Neural progenitor cell (in vitro differentiated cells): ENCODE measurements at regions not wholly inside any gene's neighbourhood (a gene's known extent, or its start where the extent isn't known, plus 50 kb on each side); places are given as distances from the start of the nearest gene placed in this dataset.
A peak's percentile ranks its signal among the peaks of the same experiment; 100 is the strongest.

Experiments
- DNase-seq: peaks from one replicate; pipeline ENCODE4 v3.0.0-alpha.2; 2016; ENCODE audit warnings: low spot score
- H2AFZ ChIP-seq: fragments of 200-600 bp; sonication (generic); replicated peaks from 2 replicates; pipeline ENCODE4 v1.6.1; 2016; ENCODE audit warnings: antibody characterized with exemption
- H3F3A ChIP-seq: fragments of 200-600 bp; sonication (generic); 2 replicates; pipeline ENCODE4 v1.6.1; 2016; ENCODE audit warnings: antibody characterized with exemption, low read depth
- H3K27ac ChIP-seq: fragments of 200-600 bp; sonication (generic); 2 replicates; pipeline ENCODE4 v1.5.1; 2016; ENCODE audit warnings: mild to moderate bottlenecking
- H3K27me3 ChIP-seq: fragments of 200-600 bp; sonication (generic); 2 replicates; pipeline ENCODE4 v1.6.1; 2016; ENCODE audit warnings: mild to moderate bottlenecking, moderate library complexity
- H3K36me3 ChIP-seq: fragments of 200-600 bp; sonication (generic); 2 replicates; pipeline ENCODE4 v1.5.1; 2016
- H3K4me1 ChIP-seq: fragments of 200-600 bp; sonication (generic); 2 replicates; pipeline ENCODE4 v1.6.1; 2016; ENCODE audit warnings: mixed run types
- H3K4me2 ChIP-seq: fragments of 200-600 bp; sonication (generic); 2 replicates; pipeline ENCODE4 v1.6.1; 2016
- H3K4me3 ChIP-seq: fragments of 200-600 bp; sonication (generic); 2 replicates; pipeline ENCODE4 v1.5.1; 2016
- H3K79me2 ChIP-seq: fragments of 200-600 bp; sonication (generic); 2 replicates; pipeline ENCODE4 v1.6.1; 2016; ENCODE audit warnings: low read depth
- H3K9ac ChIP-seq: fragments of 200-600 bp; sonication (generic); 2 replicates; pipeline ENCODE4 v1.6.1; 2016
- H3K9me3 ChIP-seq: fragments of 200-600 bp; sonication (generic); 2 replicates; pipeline ENCODE4 v1.5.1; 2016; ENCODE audit warnings: low read depth
- H4K20me1 ChIP-seq: fragments of 200-600 bp; sonication (generic); 2 replicates; pipeline ENCODE4 v1.6.1; 2016; ENCODE audit warnings: low read depth
- H3K27ac Mint-ChIP-seq: 3 replicates; pipeline ENCODE4 v1.8.0; 2021; ENCODE audit warnings: mixed read lengths
- H3K27me3 Mint-ChIP-seq: 2 replicates; pipeline ENCODE4 v1.8.0; 2022; ENCODE audit warnings: low read depth, mild to moderate bottlenecking, inconsistent platforms, moderate library complexity, mixed read lengths; ENCODE audit not compliant: insufficient read depth
- H3K36me3 Mint-ChIP-seq: 3 replicates; pipeline ENCODE4 v1.8.0; 2021; ENCODE audit warnings: mixed read lengths
- H3K4me1 Mint-ChIP-seq: 3 replicates; pipeline ENCODE4 v1.8.0; 2021; ENCODE audit warnings: mixed read lengths
- H3K4me3 Mint-ChIP-seq: 3 replicates; pipeline ENCODE4 v1.8.0; 2021; ENCODE audit warnings: mild to moderate bottlenecking, moderate library complexity, mixed read lengths
- H3K9me3 Mint-ChIP-seq: 3 replicates; pipeline ENCODE4 v1.8.0; 2020; ENCODE audit warnings: mixed read lengths
- EZH2 ChIP-seq: fragments of 200-600 bp; sonication (generic); IDR thresholded peaks from 2 replicates; pipeline ENCODE4 v1.6.1; 2017; ENCODE audit warnings: antibody characterized with exemption, mild to moderate bottlenecking, moderate library complexity
- EZH2phosphoT487 ChIP-seq: fragments of 200-600 bp; sonication (generic); IDR thresholded peaks from 2 replicates; pipeline ENCODE4 v1.6.1; 2017; ENCODE audit warnings: antibody characterized with exemption
- TF ChIP-seq, protein P1 (sequence below): fragments of 200-600 bp; sonication (generic); IDR thresholded peaks from 2 replicates; pipeline ENCODE4 v1.5.1; 2017; ENCODE audit warnings: antibody characterized with exemption, mild to moderate bottlenecking

DNA sequence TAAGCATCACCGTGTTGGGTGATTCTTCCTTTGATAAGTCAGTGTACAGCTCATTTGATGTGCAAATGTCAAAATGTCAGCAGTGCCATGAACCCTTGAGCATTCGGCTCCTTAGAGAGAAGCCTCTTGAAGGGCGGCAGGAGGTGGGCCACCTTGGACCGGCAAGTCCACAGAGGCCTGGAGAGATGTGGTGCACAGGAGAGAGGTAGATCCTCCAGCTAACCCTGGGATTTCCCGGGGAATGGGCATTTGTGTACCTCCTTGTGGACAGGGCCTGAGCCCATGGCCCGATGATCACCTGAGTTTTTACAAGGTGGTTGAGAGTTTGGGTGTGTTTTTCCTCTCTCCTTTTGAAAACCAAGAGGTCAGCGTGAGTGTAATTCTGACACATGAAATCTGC, 133.2 kb upstream of the RCN1 start:
- peaks cover 22% of the 10 kb centered on the region for H3K4me1 Mint-ChIP-seq
- Histone ChIP-seq H3K27me3 (no peaks in the 10 kb centered on the region), H3K27ac (no peak overlapping the region), H3K36me3 (no peaks in the 10 kb centered on the region), H4K20me1 (no peaks in the 10 kb centered on the region), H3F3A (no peaks in the 10 kb centered on the region), H3K9me3 (no peaks in the 10 kb centered on the region), H3K4me1 (peaks cover 6% of the 10 kb centered on the region), H3K4me2 (no peak overlapping the region), H3K4me3 (no peak overlapping the region), H3K9ac (no peak overlapping the region), H2AFZ (peak overlapping the region; percentile 91), H3K79me2 (no peaks in the 10 kb centered on the region)
- no peak overlapping the region for H3K27ac Mint-ChIP-seq
- H3K36me3 Mint-ChIP-seq, result no peaks in the 10 kb centered on the region
- TF ChIP-seq, protein P1, sequence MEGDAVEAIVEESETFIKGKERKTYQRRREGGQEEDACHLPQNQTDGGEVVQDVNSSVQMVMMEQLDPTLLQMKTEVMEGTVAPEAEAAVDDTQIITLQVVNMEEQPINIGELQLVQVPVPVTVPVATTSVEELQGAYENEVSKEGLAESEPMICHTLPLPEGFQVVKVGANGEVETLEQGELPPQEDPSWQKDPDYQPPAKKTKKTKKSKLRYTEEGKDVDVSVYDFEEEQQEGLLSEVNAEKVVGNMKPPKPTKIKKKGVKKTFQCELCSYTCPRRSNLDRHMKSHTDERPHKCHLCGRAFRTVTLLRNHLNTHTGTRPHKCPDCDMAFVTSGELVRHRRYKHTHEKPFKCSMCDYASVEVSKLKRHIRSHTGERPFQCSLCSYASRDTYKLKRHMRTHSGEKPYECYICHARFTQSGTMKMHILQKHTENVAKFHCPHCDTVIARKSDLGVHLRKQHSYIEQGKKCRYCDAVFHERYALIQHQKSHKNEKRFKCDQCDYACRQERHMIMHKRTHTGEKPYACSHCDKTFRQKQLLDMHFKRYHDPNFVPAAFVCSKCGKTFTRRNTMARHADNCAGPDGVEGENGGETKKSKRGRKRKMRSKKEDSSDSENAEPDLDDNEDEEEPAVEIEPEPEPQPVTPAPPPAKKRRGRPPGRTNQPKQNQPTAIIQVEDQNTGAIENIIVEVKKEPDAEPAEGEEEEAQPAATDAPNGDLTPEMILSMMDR, result no peak
- no peak for TF ChIP-seq EZH2phosphoT487
- H3K27me3 Mint-ChIP-seq, result peaks cover 5% of the 10 kb centered on the region
- DNase-seq, result peak; percentile 6
- no peaks in the 10 kb centered on the region for H3K9me3 Mint-ChIP-seq
- no peak overlapping the region for H3K4me3 Mint-ChIP-seq

DNA sequence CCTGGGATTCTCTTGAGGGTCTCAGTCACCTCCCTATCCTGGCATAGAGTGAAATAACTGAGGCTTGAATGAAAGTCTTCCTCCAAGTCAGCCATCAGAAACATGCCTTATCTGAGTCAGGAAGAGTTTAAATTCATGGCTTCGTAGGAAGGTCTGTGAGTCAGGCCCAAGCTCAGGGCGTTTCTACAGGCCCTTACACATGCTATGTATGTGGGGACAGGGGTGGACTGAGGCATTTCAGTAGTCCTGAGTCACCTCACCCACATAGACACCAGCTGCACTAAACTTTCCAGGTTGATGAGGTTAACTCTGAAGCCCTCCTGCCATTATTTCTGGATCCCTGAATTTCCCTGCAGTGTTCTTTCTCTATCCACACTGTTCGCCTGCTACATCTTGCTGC, 134.6 kb upstream of the RCN1 start:
- Histone ChIP-seq H2AFZ (no peak overlapping the region), H3K27ac (no peak overlapping the region), H3K4me3 (no peak overlapping the region), H3K4me2 (no peak overlapping the region), H3K4me1 (peaks cover 6% of the 10 kb centered on the region), H3K79me2 (no peaks in the 10 kb centered on the region), H3K36me3 (no peaks in the 10 kb centered on the region), H3F3A (no peaks in the 10 kb centered on the region), H3K27me3 (no peaks in the 10 kb centered on the region), H3K9ac (no peak overlapping the region), H4K20me1 (no peaks in the 10 kb centered on the region), H3K9me3 (no peaks in the 10 kb centered on the region)
- TF ChIP-seq EZH2 (no peak), EZH2phosphoT487 (no peak)
- TF ChIP-seq, protein P1, result no peak
- no peaks in the 10 kb centered on the region for H3K36me3 Mint-ChIP-seq
- H3K4me3 Mint-ChIP-seq, result no peak overlapping the region
- no peak overlapping the region for H3K27ac Mint-ChIP-seq
- peaks cover 22% of the 10 kb centered on the region for H3K4me1 Mint-ChIP-seq
- H3K27me3 Mint-ChIP-seq, result peaks cover 5% of the 10 kb centered on the region
- H3K9me3 Mint-ChIP-seq, result no peaks in the 10 kb centered on the region
- no peak for DNase-seq

DNA sequence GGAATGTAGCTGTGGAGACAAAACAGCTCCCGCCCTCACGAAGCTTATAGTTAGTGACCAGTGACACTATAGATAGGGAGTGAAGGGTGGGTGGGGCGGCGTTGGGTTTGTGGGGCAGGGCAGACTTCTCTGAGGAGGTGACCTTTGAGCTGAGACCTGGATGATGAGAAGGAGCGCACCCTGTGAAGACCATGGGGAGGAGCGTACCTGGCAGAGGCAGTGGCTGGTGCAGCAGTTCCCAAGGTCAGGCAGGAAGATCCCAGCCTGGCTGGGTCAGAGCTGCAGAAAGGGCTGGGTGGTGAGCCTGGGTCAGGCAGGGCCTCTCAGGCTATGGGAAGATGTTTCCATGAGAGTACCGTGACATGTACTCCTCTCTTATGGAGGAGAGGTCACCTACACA, 135.0 kb upstream of the RCN1 start:
- H3K4me1 ChIP-seq, result peaks cover 6% of the 10 kb centered on the region
- peaks cover 5% of the 10 kb centered on the region for H3K27me3 Mint-ChIP-seq
- H3K27ac ChIP-seq, result no peak overlapping the region
- H3F3A ChIP-seq, result no peaks in the 10 kb centered on the region
- H3K4me3 Mint-ChIP-seq, result no peak overlapping the region
- peaks cover 22% of the 10 kb centered on the region for H3K4me1 Mint-ChIP-seq
- no peak overlapping the region for H3K4me2 ChIP-seq
- no peak overlapping the region for H3K27ac Mint-ChIP-seq
- no peaks in the 10 kb centered on the region for H3K36me3 ChIP-seq
- no peak for TF ChIP-seq EZH2phosphoT487
- TF ChIP-seq, protein P1, result no peak
- TF ChIP-seq EZH2, result no peak
- no peak for DNase-seq
- no peaks in the 10 kb centered on the region for H3K36me3 Mint-ChIP-seq
- H2AFZ ChIP-seq, result no peak overlapping the region
- no peak overlapping the region for H3K4me3 ChIP-seq
- H3K79me2 ChIP-seq, result no peaks in the 10 kb centered on the region
- peaks cover 3% of the 10 kb centered on the region for H3K9me3 Mint-ChIP-seq
- H3K9me3 ChIP-seq, result no peaks in the 10 kb centered on the region
- H3K27me3 ChIP-seq, result no peaks in the 10 kb centered on the region
- H3K9ac ChIP-seq, result no peak overlapping the region
- no peaks in the 10 kb centered on the region for H4K20me1 ChIP-seq
